NCI-H2107 (cell line): ENCODE measurements at regions not wholly inside any gene's neighbourhood (a gene's known extent, or its start where the extent isn't known, plus 50 kb on each side); places are given as distances from the start of the nearest gene placed in this dataset.

Experiments used
- DNase-seq: peaks from one replicate; lab custom pipeline; 2025; lab: John Stamatoyannopoulos, UW

DNA sequence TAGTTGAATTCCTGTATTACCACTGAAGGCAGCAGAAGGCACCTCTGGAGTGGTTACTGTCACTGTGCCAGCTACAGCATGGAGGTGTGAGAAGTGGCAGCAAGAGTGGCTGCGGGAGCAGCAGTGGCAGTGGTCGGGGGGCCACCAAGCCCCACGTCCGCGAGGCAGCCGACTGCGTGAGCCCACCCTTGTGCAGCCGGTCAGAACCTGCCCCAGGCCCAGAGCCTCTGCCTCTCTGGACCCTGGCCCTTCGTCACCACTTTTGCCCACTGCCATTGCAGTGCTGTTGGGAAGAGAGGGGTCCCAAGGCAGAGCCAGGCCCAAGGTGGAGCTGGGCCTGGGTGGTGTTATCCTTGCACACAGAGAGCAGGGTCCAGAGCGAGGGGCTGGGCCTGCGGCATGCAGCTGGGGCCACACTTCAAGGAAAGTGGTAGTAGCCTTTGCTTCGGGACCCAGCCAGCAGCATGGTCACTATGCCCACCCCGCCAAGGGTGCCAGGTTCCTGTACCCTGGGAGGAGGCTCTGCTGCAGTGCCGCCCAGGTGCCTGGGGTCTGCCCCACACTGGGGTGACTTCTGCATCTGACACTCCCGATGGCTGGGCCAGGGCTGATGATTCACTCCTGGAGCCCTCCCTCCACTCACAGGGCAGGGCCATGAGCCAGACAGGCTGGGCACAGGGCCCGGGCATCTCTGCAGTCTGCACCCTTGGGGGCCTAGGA lies 450.1 kb upstream of the LRATD1 start:
- no peak for DNase-seq

DNA sequence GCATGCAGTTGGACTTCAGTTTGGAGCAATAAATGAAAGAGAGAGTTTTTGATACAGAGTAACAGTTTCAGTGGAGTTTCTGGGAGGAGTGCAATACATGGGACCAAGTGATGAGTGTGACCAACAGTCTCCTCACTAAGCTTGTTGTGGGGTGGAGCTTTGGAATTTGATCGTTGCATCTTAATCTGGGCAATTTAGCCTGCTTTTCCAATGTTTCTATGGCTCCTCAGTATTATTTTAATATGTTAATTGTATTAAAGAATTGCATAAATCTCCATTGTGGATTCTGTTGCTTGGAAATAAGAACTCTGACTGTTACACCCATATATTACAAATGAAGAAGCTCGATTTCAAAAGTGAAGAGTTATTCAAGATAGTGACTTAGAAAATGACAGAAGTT lies 446.6 kb upstream of the LRATD1 start:
- DNase-seq = no peak

DNA sequence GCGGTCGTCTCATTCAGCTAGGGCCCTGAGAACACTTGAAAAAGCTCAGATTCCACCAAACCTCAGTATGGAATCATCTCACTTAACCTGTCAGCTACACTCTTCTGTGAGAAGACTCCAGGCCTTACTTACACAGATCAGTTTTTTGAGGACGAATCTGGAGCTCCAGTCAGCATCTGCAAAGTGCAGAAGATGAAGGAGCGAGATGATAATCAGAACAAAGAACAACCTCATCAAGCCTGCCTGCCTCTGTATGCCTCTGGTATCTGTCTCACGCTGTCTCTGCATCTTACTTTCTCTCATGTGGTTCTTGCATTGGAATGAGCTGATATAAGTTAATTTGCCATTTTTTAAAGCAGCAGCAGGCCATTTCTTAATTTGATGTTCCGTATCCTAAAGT lies 444.1 kb upstream of the LRATD1 start:
- DNase-seq = no peak

DNA sequence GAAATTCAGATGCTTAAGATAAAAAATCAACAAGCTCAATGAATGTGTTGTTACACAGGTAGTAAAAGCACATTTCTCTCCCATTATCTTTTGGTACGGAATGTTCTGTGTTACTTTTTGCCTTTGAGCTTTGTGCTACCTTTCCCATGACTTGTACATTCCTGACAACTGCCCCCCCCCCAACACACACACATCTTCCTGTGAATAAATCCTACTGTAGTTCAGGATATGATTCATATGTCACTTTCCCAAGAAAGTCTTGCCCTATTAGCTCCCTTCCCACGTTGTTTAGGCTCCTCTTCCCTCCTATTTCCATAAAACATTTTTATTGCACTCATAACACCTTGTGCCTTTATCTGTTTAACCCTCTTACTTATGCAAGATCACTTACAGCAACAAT lies 442.6 kb upstream of the LRATD1 start:
- no peak for DNase-seq

DNA sequence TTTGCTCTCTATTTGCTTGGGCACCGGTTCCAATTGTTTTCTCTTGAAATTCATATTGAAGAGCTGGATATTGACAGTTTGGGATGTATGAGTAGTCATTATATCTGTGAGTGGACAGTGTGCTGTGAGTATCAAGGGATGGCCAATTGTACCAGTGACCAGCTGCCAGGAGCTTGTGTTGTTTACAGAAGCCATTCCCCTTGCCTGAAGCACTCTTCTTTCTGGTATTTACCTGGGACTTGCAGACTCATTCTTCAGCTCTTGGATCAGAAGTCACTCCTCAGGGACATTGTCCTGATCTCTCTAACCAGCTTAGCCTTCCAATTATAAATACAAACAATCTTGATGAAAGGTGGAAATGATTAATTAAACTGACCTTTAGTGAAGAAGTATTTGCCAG lies 438.3 kb upstream of the LRATD1 start:
- DNase-seq = no peak

DNA sequence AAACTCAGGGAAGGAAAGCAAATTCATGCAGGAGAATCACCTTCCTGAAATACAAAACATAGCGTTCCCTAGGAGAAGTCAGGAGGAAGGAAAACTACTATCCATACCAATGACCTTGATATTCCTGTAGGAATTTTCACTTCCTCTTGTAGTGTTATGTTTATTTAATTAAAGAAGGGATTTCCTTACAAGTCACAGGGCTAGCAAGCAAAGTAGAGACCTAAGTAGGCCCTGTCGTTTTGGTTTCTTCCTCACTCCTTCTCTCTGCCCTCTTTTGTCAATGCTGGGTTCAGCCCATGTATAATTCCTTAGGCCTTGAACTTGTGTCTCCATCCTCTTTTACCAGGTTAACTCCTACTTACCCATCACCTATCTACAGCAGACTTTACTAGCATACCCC lies 435.2 kb upstream of the LRATD1 start:
- DNase-seq = no peak

DNA sequence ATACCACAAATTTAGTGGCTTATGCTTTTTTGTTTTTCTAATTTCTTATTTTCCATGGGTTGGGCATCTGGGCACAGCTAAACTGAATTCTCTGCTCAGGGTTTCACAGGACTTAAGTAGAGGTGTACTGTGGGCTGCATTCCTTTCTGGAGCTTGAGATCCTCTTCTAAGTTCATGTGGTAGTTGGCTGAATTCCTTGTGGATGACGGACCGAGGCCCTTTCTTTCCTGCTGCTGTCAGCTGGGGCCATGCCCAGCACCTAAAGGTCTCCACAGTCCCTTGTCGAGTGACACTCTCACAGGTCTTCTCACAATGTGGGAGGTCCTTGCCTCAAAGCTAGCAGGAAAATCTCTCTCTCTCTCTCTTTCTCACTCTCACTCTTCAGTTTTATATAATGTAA lies 433.5 kb upstream of the LRATD1 start:
- DNase-seq = no peak

DNA sequence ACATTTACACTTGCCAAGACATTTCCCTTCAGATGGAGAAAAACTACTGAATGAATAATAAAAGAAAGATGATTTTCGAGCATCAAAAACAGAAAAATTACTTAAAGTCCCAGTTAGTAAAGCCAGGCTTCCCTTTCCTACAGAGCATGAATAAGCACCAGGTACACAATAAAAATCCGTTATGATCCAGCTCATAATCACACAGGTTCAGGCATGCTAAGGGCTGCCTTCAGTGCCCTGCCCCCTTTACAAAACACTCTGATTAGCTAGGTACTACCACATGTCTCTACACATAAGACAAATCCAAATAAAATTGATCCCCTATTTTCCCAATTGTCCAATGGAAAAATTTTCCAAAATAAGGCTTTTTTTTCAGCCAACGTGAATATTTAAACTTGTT lies 413.2 kb upstream of the LRATD1 start:
- no peak for DNase-seq

DNA sequence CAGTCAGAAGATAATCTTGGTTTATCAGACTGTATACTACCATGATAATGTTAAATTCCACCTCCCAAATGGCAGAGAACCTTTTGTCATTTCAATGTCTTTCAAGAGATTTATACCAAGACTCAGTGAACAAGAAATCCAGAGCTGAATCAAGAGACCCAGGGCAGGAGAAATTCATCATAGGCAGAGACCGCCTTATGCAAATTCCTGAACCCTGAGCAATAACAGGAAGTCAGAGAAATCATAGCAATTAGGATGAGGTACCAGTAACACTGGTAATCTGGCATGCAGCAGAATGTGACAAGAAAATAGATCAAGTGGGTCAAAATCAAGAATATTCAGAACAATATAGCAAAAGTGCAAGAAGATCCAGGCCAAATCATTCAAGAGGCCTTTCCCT lies 412.4 kb upstream of the LRATD1 start:
- no peak for DNase-seq

DNA sequence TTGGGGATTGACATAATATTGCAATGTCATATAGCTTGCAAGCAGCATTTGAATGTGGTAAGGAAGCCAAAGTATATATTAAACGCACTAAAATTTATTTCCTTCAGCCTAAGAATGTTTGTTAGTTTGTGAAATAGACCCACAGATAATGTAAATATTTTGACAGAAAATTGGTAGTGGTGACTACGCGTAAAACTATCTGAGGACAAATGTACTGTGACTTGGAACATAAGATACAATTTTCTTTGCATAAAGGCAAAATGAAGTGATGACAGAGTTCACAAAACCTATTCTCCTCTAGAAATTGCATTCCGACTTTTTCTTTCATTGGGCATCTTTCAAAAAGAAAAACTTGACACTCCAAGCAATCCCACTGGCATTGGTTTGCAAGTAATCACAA lies 411.1 kb upstream of the LRATD1 start:
- no peak for DNase-seq

DNA sequence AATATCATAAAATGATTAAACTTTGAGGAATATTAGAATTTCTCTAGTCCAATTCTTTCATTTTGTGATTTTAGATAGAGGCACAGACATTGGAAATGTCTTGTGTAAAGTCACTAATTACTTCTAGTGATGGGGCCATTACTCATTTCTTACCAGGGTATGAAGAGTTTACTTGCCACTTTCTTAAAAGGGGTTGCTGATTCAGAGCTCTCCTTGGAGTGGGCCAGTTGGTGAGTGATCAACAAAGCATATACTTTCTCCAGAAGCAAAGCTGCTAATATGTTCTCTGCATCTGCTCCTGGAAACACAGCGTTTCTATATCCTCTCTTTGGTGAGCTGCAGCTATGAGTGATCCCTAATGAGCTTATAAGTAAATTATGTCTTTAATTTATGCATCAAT lies 408.9 kb upstream of the LRATD1 start:
- DNase-seq = no peak

DNA sequence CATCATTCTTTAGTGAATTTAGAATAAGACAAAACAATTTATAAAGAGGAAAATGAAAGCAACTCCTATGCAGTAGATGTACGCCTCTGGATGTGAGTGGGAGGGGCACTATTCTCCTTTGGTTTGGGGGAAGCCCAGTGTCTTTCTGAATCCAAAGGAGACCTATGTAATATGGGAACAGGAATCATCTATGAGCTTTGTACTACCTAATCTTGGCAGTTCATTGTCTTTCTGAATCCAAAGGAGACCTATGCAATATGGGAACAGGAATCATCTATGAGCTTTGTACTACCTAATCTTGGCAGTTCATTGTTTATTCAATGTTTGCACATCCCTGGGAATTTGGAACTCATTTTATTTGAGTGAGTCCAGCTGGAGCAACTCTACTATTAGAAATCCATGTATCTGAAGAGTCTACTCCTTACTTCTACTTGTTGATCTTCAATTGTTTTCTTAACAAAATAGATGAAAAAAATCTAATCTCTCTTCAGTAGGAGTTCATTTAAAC lies 401.1 kb upstream of the LRATD1 start:
- no peak for DNase-seq

DNA sequence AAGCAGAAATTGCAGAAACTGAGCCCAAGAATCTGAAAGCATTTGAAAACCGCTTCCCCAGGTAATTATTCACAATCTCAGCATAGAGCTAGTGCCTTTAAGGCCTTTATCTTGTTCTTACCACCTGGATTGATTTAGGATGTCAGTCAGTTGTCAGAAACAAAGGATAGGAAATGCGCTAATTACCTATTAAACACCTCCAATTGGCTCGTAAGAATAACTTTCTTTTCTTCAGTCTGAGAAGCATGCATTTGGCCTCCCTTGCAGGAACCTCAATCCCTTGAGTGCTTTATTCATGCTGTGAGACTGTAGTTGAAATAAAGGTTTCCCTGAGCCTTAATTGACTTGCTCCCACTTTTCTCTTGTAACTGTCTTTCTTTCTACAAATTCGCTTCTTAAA lies 400.3 kb upstream of the LRATD1 start:
- DNase-seq = no peak

DNA sequence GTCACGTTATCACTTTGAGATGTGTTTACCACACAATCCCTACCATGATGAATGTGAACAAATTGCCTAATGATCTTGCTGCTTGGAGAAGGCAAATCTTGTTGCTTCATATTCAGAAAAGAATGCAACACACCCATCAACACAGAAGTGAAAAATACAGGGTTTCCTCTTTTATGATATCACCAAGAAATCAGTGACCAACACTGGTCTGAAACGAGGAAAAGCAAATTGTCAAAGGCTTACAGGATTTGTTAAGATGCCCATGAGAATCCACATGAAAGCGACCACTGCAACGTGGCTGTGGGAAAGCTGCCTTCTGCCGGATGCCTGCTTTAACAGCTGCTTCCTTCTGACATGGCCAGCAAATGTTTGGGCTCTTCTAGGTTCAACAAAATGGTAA lies 397.6 kb upstream of the LRATD1 start:
- DNase-seq = no peak

DNA sequence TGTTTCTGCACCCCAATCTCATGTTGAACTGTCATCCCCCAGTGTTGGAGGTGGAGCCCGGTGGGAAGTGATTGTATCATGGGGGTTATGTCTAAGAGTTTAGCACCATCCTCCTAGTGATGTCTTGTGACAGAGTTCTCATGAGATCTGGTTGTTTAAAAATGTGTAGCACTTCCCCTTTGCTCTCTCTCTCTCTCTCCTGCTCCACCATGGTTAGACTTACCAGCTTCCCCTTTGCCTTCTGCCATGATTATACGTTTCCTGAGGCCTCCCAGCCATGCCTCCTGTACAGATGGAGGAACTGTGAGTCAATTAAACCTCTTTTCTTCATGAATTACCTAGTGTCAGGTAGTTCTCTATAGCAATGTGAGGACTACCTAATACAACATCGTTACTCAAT lies 396.9 kb upstream of the LRATD1 start:
- DNase-seq = no peak

DNA sequence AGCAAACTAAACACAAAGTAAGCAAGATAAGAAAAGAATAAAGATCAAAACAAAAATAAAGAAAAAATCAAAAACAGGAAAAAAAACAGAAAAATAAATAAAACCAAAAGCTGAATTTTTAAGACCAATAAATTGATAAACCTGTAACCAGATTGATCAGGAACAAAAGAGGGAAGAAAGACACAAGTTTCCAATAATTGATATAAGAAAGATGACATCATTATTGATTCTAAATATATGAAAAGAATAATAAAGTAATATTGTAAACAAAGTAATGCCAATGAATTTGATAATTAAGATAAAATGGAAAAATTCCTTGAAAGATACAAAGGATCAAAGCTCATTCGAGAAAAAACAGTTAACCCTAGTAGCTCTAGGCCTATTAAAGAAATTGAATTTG lies 394.6 kb upstream of the LRATD1 start:
- no peak for DNase-seq

DNA sequence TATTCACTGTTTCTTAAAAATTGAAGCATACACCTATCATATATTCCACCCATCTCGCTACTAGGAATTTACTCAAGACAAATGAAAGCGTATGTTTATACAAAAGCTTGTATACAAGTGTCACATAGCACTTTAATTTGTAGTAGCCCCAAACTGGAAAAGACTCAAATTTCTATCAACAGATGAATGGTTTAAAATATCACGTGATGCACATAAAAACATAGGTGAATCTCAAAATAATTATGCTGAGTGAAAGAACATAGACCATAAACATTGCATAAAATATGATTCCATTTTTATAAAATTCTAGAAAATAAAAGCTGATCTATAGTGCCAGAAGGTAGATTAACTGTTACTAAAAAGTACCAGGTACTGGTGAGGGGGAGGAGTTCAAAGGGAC lies 392.9 kb upstream of the LRATD1 start:
- DNase-seq = no peak

DNA sequence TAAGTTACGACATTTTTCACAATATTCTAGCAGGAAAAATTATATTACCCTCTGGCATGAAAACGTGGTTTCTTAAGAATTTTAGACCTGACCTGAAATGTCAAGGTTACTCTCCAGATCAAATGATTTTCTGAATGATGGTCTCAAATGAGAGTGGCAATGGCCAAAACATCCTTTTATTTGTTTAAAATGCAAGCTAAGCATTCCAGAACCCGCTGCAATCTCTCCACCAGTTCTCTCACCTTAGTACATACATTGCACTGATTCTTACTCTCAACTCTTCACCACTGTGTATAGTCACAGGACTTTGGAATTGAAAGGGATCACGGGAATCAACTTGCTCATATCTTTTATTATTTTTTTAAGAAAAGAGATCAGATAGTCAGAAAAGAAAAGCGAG lies 391.6 kb upstream of the LRATD1 start:
- no peak for DNase-seq

DNA sequence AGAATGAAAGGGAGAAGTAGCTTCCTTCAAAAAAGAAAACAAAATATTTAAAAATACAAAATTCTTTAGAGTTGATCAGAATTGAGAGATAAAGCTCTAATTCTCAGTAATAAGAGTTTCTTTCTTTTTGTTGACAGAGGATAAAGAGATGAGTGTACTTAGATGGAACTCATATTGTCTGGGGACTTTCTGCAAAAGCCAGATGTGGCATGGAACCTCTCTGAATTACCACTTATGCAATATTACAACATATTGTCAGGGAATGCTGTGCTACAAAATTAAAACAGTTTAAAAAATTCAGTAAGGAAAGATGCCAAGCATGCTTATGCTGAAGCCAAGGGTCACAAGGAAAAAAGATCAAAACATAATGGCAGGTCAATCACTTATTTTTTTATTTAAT lies 386.6 kb upstream of the LRATD1 start:
- DNase-seq = no peak

DNA sequence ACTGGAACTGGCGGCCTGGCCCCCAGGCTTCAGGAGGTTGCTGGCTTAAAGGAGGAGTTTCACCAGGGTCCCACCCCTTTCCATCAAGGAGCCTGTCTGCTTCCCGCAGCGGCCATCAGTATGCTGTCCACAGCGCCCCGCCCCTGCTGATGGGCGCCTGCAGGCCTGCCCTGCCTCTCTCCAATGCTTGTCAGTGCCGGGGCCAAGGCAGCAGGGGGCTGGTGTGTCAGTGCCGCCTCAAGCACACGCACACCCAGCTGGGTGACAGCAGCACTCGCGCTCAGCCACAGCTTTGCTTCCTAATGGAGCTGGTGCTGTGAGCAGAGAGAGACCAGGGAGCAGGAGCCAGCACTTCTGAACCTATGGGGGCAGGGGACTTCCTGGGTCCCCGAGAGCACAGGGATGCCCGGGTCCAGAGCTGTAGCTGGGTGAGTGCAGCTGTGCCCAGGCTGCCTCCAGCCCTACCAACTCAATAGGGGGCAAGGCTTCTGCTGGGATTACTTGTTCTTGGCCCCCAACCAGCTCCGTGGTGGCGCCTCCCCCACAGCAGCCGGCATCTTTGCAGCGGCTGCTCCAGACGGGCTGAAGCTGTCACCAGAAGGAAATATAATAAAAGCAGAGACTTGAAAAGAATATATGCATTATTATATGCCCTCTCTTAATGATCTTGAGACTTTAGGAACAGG lies 377.2 kb upstream of the LRATD1 start:
- DNase-seq = no peak

DNA sequence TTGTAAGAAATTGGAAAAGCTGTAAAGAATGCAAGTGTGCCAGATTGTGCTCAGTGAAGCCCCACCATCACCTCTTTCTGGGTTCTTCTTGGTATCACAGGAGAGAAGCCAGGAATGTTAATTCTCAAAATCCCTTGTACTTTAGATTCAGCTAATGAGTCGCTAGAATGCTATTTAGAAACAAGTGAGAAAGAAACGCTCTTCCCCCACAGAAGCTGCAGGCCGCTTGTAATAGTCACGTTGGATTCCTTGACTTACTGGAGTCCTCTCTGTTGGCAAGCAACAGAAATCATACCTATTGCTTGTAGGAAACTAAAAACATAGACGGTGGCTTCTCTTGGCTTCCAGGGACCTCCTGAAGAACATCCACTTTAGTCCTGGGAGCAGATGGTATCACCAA lies 375.6 kb upstream of the LRATD1 start:
- no peak for DNase-seq

DNA sequence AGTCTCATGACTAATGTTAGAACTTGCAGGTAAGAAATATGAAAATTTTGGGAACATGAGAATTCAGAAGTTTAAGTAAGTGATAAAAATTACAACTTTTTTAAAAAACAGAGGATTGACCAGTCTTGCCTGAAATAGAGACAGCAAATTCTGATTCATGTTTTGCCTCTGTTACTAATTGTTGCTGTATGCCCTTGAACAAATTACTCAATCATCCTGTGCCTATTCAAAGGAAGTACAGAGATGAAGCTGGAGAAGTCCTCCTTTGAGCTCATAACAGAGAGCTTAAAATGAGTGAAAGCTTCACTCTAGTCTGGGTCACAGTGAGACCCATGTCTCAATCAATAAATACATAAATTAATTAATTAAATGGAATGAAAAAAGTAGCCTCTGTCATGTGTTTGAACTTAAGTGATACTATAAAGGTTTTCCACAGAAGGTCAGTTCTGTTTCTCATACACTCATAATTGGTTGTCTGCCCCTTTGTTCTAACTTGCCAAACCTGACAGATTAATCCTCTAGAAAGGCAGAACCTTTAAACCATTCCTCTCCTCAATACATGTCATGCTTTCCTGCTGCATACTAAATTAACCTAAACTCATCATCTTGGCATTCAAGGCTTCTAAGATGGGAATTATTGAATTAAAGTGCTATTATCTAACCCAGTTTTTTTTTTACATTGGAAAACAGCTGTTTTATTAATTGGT lies 374.6 kb upstream of the LRATD1 start:
- no peak for DNase-seq

DNA sequence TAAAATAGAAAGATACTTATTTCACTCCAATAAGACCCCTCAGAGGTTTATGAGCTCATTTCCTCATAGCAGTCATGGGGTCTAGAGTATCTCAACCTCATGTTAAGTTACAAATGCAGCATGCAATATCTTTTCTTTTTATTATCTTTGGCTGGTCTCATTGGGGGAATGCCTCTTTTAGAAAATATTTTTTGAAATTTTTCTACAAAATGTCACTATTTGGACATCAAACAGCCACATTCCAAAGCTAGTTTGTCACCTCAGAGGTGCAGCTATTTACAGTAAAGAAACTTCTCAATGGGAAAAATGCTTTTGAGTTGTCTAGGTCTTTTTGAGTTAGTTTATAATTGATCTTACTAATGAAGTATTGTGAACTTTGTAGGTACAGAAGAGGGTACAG lies 370.7 kb upstream of the LRATD1 start:
- DNase-seq = no peak
